ENCODE measurements at regions not wholly inside any gene's neighbourhood (a gene's known extent, or its start where the extent isn't known, plus 50 kb on each side); places are given as distances from the start of the nearest gene placed in this dataset.

DNA sequence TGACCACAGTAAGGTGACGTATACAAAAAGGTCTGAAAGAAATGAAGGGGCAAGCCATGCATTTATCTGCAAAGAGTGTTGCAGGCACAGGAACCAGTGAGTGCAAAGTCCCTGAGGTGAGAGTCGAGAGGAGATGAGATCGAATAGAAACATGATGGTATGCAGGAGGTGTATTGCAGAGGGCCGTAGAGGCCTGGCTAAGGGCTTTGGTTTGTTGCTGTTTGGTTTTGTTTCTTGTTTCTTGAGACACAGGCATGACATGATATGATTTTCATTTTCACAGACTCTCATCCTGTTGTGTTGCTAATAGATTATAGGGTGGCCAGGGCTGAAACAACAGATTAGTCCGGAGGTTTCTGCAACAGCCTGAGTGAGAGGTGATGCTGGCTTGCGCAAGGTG is 80.4 kb downstream of the HSPH1 start:
- TF ChIP-seq GATA3 (IDR thresholded peaks at IDR 0.05; ENCODE audit: low read depth, low read length) = no peak
- TF ChIP-seq GATA2 (IDR thresholded peaks at IDR 0.05; ENCODE audit: low read depth, low read length) = no peak

DNA sequence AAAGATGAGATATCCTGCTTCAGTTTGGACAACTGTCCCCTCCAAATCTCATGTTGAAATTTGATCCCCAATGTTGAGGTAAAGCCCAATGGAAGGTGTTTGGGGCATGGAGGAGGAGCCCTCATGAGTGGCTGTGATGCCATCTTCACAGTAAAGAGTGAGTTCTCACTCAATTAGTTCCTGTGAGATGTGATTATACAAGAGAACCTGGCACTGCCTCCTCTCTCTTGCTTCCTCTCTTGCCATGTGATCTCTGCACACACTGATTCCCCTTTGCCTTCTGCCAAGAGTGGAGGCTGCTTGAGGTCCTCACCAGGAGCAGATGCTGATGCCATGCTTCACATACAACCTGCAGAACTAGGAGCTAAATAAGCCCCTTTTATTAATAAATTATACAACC is 86.9 kb downstream of the HSPH1 start:
- no peak for TF ChIP-seq GATA2 (IDR thresholded peaks at IDR 0.05; ENCODE audit: low read depth, low read length)

DNA sequence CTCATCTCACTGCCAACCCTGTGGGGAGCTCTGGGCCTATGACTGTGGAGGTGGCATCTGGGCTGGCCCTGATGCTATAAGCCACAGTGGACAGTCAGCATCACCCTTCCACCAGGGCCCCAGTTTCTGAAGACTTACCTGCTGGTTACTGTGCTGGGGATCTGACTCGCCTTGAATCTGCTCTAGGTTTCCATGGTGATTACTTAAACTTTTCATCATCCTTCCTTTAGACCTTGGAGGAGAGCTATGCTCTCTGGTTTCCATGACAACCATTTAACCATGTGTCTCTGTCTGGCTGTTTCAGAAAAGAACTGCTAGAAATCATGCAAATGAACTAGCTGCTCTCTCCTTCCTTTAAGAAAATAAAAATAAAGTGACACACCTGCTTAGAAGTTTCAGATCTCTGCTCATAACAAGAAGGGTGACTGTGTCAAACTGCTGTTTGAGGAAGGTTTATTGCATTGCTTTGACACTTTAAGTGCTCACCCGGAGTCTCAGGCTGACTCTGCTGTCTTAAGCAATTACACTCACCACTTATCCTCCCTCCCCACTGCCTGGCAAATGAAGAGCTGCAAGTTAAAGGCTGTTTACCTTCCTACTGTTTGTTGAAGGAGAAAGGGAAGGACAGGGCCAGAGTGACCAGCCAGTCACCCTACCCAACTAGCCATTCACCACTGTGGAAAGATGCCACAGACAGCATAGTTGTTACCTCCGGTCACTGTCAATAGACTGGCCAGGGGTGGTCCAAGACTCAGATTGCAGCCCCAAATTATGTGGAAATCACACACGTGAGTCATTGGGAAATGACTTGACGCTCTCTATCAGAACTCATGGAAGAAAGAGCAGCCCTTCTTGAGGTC is 87.6 kb downstream of the HSPH1 start:
- TF ChIP-seq GATA3 (IDR thresholded peaks at IDR 0.05; ENCODE audit: low read depth, low read length) (no peak), GATA2 (IDR thresholded peaks at IDR 0.05; ENCODE audit: low read depth, low read length) (no peak)

DNA sequence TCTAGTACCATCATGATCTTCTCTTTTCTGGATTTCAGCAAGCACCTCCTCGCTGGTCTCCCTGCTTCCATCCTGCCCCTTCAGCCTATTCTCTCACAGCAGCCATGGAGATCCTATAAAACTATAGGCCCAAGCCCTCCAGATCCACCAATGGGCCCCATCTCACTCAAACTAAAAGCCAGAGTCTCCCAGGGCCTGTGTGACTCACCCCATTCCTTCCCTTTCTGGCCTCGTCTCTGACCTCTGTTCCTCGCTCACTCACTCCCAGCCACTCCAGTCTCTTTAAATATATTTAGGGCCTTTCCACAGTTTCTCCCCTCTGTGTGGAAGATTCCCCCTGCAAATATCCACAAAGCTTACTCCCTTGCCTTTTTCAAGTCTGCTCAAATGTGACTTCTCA is 89.7 kb downstream of the HSPH1 start:
- no peak for TF ChIP-seq GATA2 (IDR thresholded peaks at IDR 0.05; ENCODE audit: low read depth, low read length)
- TF ChIP-seq GATA3 (IDR thresholded peaks at IDR 0.05; ENCODE audit: low read depth, low read length) = no peak

DNA sequence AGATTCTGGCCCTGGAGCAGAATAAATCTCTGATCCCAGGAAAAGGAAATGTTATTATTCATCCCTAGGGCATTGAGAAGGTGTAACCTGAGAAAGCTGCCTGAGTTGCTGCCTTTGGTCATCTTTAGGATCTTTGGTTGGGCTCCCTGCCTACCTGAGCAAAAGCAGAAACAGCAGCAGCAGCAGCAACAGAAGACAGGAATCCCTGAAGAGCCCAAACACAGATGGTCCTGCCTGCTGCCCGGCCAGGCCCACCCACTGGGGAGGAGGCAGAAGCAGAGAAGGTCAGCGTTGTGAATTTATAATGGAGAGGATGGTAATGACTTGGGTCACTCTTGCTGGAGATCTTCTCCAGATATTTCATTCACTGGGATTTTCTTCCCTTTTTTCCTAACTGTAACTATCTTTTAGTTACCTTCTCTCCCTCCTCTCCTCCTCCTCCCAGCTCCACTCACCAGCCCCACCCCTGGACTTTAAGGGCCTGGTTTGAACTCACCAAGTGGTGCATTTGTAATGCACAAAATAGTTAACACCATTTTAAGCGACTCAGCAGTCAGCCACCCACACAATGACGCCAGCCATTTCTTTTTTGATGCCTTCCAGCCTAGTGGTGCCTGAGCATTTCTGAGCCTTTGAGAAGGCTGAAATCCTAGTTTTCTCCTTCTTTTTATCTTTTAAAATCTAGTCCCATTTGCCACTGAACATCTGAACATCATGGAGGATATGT is 91.7 kb downstream of the HSPH1 start:
- no peak for TF ChIP-seq GATA2 (IDR thresholded peaks at IDR 0.05; ENCODE audit: low read depth, low read length)
- TF ChIP-seq GATA3 (IDR thresholded peaks at IDR 0.05; ENCODE audit: low read depth, low read length) = no peak

DNA sequence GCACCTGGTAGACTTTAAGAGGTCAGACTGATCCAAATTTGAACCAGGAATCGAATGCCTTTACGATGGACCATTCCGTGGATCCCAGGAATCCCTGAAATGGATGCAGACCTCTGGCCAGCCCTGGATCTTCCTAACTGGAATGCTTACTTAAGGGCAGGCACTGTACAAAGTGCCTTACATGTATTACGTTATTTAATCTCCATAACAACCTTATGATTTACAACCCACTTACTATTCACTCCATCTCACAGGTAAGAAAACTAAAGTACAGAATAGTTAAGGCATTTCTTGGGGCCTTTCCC is 93.6 kb downstream of the HSPH1 start:
- TF ChIP-seq GATA2 (IDR thresholded peaks at IDR 0.05; ENCODE audit: low read depth, low read length) = no peak
- TF ChIP-seq GATA3 (IDR thresholded peaks at IDR 0.05; ENCODE audit: low read depth, low read length) = no peak

DNA sequence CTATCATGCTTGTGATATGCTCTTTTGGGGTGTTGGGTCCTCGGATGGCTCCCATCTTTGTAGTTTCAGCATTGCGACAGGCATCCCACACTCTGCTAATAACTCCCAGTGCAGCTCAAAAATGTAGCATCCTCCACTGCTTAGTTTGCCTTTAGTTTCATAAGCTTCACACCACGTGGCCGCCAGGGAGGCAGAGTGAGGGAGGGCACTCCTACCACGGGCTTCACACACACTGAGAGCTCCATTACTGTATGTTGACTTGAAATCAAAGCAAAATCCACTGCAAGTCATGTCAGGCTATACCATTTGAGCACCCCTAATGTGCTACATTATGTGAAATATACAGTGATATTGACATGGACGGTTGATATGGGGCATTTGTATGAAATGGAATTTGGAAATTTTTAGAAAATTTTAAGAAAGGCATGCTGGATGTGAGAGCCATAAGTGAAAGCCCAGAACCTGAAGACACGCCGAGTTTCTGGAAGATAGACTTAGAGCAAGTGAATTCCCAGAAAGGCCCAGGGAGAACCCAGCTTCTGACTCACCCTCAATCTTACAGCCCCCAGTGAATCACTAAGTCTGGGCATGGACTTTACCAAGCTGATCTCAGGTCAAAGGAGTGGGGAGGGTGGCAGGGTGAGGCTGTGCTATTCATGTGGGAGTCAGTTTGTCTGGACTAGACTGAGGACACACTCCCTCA is 94.1 kb downstream of the HSPH1 start:
- no peak for TF ChIP-seq GATA3 (IDR thresholded peaks at IDR 0.05; ENCODE audit: low read depth, low read length)
- TF ChIP-seq GATA2 (IDR thresholded peaks at IDR 0.05; ENCODE audit: low read depth, low read length) = no peak

DNA sequence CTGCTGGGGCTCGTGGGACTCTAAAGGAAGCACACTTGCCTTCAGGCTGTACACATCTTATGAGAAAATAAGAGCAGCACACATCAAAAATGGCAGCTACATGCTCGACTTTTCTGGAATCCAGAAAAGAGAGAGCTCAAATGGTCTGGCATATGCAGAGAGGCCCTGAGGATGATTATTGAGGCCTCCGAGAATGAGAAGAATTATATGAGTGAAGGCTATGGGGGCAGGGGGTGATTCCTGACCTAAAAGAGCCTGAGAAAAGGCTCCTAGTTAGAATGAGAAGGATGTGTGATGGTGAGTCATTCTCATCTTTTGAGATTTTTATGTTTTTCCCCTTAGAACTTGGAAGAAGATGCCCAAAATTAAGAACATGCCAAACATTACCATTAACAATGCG is 97.1 kb downstream of the HSPH1 start:
- TF ChIP-seq GATA2 (IDR thresholded peaks at IDR 0.05; ENCODE audit: low read depth, low read length) = no peak
- TF ChIP-seq GATA3 (IDR thresholded peaks at IDR 0.05; ENCODE audit: low read depth, low read length) = no peak

DNA sequence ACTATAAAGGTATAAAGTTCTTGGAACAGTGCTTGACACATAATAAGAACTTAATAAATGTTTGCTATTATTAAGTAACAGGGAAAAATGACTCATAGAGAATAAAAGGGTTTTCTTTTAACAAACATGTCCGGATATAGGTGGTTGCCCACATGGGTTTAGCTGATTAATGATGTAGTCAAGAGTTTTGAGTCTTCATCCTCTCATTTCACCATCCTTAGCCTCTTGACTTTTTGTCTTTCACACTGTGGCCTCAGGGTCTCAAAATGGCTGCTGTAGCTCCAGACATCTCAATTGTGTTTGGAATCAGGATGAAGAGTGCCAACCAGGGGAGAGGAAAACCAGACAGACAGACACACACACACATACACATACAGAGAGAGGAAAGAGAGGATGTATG is 97.9 kb downstream of the HSPH1 start:
- no peak for TF ChIP-seq GATA2 (IDR thresholded peaks at IDR 0.05; ENCODE audit: low read depth, low read length)
- no peak for TF ChIP-seq GATA3 (IDR thresholded peaks at IDR 0.05; ENCODE audit: low read depth, low read length)

DNA sequence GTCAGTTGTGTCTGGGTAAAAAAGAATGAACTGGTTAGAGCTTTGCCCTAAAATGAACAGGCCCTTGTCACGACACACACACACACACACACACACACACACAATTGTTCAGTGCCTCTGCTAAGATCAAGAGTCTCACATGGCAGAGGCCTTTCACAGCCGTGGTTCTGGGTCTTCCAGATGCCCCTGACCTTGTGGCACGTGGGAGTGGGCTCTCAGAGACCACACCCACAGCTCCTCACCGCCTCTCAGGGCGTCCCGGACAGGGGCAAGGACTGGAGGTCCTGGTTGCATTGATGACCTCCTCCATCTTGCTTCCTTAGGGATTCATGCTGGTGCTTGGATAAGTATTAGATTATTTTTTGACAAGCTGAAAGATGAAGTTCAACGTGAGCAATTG is 101.0 kb downstream of the HSPH1 start:
- TF ChIP-seq GATA3 (IDR thresholded peaks at IDR 0.05; ENCODE audit: low read depth, low read length) (no peak), GATA2 (IDR thresholded peaks at IDR 0.05; ENCODE audit: low read depth, low read length) (no peak)

DNA sequence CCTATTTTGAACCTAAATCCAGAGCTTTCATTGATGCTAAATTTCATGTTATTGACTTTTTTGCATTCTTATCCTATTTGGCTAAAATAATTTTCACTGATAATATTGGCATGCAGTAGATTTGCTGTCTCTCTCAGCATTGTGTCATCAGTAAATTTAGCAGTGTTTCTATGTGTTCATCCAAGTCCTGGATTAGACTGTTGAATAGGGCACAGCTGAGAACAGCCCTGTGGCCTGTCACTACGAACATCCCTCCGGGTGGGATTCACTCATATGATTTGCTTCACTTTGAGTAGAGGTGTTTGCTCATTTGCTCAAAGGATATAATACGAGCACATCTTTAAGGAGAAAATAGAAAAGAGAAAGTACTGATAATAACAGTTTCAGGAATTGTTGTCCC is 101.5 kb downstream of the HSPH1 start:
- TF ChIP-seq GATA2 (IDR thresholded peaks at IDR 0.05; ENCODE audit: low read depth, low read length) (no peak), GATA3 (IDR thresholded peaks at IDR 0.05; ENCODE audit: low read depth, low read length) (no peak)

DNA sequence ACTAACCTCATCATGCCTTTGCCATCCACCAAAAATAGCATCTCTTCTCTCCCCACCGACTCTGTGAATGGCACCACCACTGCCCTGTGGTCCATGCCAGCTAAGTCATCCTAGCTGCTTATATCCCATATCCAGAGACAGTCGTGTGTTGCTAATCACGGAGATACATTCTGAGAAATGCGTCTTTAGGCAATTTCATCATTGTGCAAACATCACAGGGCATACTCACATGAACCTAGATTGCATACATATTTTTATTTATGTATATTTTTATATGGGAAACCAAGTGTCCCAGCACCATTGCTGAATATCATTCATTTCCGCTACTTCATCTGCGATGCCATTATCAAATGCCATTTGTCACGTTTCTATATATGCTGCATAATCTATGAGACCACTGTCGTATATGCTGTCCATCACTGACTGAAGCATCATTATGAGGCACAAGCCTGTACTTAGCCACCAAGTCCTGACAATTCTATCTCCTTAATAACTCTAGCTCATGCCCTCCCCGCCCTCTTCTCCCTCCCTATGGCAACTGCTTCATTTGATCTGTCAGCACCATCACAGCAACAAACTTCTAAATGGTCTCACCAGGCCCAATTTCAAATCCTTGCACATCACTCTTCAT is 104.2 kb downstream of the HSPH1 start:
- TF ChIP-seq GATA2 (IDR thresholded peaks at IDR 0.05; ENCODE audit: low read depth, low read length) = no peak
- no peak for TF ChIP-seq GATA3 (IDR thresholded peaks at IDR 0.05; ENCODE audit: low read depth, low read length)

DNA sequence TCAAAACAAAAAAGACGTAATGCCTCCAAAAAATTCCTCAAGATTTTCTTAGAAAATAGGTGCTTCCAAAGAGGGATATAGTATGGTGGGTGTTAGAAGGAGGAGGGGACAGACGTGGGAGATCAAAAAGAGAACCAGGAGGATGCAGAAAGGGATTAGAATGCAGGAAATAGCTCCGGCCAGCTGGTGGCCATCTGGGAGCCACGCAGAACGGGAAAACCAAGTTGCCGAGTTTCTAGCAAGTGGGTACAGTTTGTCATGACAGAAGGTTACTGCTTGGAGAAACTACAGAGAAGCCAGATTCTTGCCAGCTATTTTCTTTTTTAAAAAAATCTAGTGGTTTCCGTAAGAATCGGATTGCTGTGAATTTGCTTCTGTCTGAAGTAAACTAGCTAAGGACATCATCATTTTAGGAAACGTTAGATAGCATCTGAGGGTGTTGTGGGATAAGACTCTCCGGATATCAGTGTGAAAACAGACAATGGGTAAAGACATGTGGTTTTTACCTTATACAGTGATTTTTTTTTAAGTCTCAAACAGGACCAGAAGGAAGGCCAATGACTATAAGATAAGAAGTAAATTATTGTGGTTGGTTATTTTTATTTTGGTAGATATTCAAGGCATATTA is 104.9 kb downstream of the HSPH1 start:
- TF ChIP-seq GATA2 (IDR thresholded peaks at IDR 0.05; ENCODE audit: low read depth, low read length) = no peak
- no peak for TF ChIP-seq GATA3 (IDR thresholded peaks at IDR 0.05; ENCODE audit: low read depth, low read length)

DNA sequence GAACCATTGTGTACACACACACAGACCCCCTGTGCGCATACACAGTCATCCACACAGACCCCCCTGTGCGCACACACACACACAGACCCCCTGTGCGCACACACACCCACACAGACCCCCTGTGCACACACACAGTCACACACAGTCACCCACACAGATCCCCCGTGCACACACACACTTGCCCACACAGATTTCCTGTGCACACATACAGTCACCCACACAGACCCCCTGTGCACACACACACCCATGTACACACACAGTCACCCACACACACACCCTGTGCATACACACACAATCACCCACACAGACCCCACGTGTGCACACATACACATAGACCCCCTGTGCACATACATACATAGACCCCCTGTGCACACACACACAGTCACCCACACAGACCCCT is 106.1 kb downstream of the HSPH1 start:
- TF ChIP-seq GATA2 (IDR thresholded peaks at IDR 0.05; ENCODE audit: low read depth, low read length) = no peak
- TF ChIP-seq GATA3 (IDR thresholded peaks at IDR 0.05; ENCODE audit: low read depth, low read length) = no peak
